Endodermal cell (in vitro differentiated cells): ENCODE measurements at regions not wholly inside any gene's neighbourhood (a gene's known extent, or its start where the extent isn't known, plus 50 kb on each side); places are given as distances from the start of the nearest gene placed in this dataset.
"Not testable (repeated sequence)": the region's sequence is repeated elsewhere in the genome, so short reads cannot be mapped to it uniquely, and the experiment has no call there.

Source experiments
- DNase-seq: peaks from one replicate; pipeline ENCODE4 v3.0.0-alpha.2; 2017
- H3K27ac ChIP-seq: 2 replicates; pipeline ENCODE4 v1.5.1; 2013; ENCODE audit warnings: mild to moderate bottlenecking, low read depth, low read length, moderate library complexity
- H3K27me3 ChIP-seq: 2 replicates; pipeline ENCODE4 v1.6.1; 2013; ENCODE audit warnings: mild to moderate bottlenecking, low read length, moderate library complexity; ENCODE audit not compliant: insufficient read depth, control insufficient read depth, poor library complexity, severe bottlenecking
- H3K36me3 ChIP-seq: 2 replicates; pipeline ENCODE4 v1.7.0; 2013; ENCODE audit warnings: mild to moderate bottlenecking, low read length, moderate library complexity; ENCODE audit not compliant: control insufficient read depth, insufficient read depth
- H3K4me1 ChIP-seq: one replicate; pipeline ENCODE4 v1.7.0; 2013; ENCODE audit warnings: low read length; ENCODE audit not compliant: control insufficient read depth, insufficient read depth
- H3K4me3 ChIP-seq: 2 replicates; pipeline ENCODE4 v1.5.1; 2013; ENCODE audit warnings: mild to moderate bottlenecking, low read length, moderate library complexity
- H3K9ac ChIP-seq: 2 replicates; pipeline ENCODE4 v1.6.1; 2013; ENCODE audit warnings: mild to moderate bottlenecking, low read length, moderate library complexity; ENCODE audit not compliant: poor library complexity, severe bottlenecking; ENCODE audit errors: extremely low read depth
- H3K9me3 ChIP-seq: 2 replicates; pipeline ENCODE4 v1.6.1; 2013; ENCODE audit warnings: mild to moderate bottlenecking, low read length, moderate library complexity; ENCODE audit not compliant: control insufficient read depth
- H3K27ac Mint-ChIP-seq: 2 replicates; pipeline ENCODE4 v1.8.0; 2020; ENCODE audit warnings: mixed read lengths
- H3K27me3 Mint-ChIP-seq: 2 replicates; pipeline ENCODE4 v1.8.0; 2021; ENCODE audit warnings: mild to moderate bottlenecking, mixed read lengths; ENCODE audit not compliant: insufficient read depth
- H3K36me3 Mint-ChIP-seq: 2 replicates; pipeline ENCODE4 v1.8.0; 2020; ENCODE audit warnings: low read depth, mixed read lengths
- H3K4me1 Mint-ChIP-seq: 2 replicates; pipeline ENCODE4 v1.8.0; 2020; ENCODE audit warnings: mixed read lengths
- H3K4me3 Mint-ChIP-seq: 2 replicates; pipeline ENCODE4 v1.8.0; 2020; ENCODE audit warnings: mild to moderate bottlenecking, moderate library complexity, mixed read lengths
- H3K9me3 Mint-ChIP-seq: 2 replicates; pipeline ENCODE4 v1.8.0; 2020; ENCODE audit warnings: mild to moderate bottlenecking, mixed read lengths
- CTCF ChIP-seq: fragments of 200-600 bp; sonication (generic); conservative IDR thresholded peaks from 2 replicates; pipeline ENCODE4 v1.5.0; 2021; ENCODE audit warnings: antibody characterized with exemption, mild to moderate bottlenecking
- WGBS, 2 experiments: methylation state at CpG; one replicate each; pipeline versions ENCODE4 v1.1.5 to v1.1.7; 2013; ENCODE audit warnings: missing lambda C conversion rate in 2 of 2, mixed read lengths in 1 of 2; ENCODE audit not compliant: insufficient coverage in 1 of 2, insufficient read length in 1 of 2; 5-methylcytosine and 5-hydroxymethylcytosine counted together

- Mint-ChIP-seq H3K36me3 (peaks cover 2% of the 10 kb centered on the region), H3K4me1 (peaks cover 4% of the 10 kb centered on the region), H3K27me3 (no peaks in the 10 kb centered on the region), H3K4me3 (no peak overlapping the region), H3K27ac (no peak overlapping the region), H3K9me3 (peaks cover 19% of the 10 kb centered on the region)
- no peak overlapping the region for H3K9ac ChIP-seq
- no peaks in the 10 kb centered on the region for H3K27me3 ChIP-seq
- H3K36me3 ChIP-seq: no peaks in the 10 kb centered on the region
- peaks cover 6% of the 10 kb centered on the region for H3K9me3 ChIP-seq
- no peak for TF ChIP-seq CTCF
- H3K27ac ChIP-seq: no peak overlapping the region
- no peak for DNase-seq
- no peaks in the 10 kb centered on the region for H3K4me1 ChIP-seq
- WGBS, 2 experiments: 91 to 100% methylated on average over 2 to 5 of the region's 6 CpGs
- no peak overlapping the region for H3K4me3 ChIP-seq
These were observed 122.4 kb downstream of the FAM170A start for GRCh38 chr5:119751734-119752094.

- H3K9me3 Mint-ChIP-seq: peaks cover 19% of the 10 kb centered on the region
- no peaks in the 10 kb centered on the region for H3K36me3 ChIP-seq
- peak overlapping the region; percentile 20 for H3K27ac Mint-ChIP-seq
- H3K4me1 Mint-ChIP-seq: peaks cover 4% of the 10 kb centered on the region
- no peaks in the 10 kb centered on the region for H3K27me3 ChIP-seq
- H3K4me1 ChIP-seq: no peaks in the 10 kb centered on the region
- H3K4me3 ChIP-seq: no peak overlapping the region
- WGBS, 2 experiments: 91 to 95% methylated on average over 6 to 8 of the region's 8 CpGs
- no peaks in the 10 kb centered on the region for H3K9me3 ChIP-seq
- TF ChIP-seq CTCF: no peak
- no peak overlapping the region for H3K9ac ChIP-seq
- no peaks in the 10 kb centered on the region for H3K27me3 Mint-ChIP-seq
- no peak overlapping the region for H3K27ac ChIP-seq
- peaks cover 2% of the 10 kb centered on the region for H3K36me3 Mint-ChIP-seq
- peak; percentile 73 for DNase-seq
- no peak overlapping the region for H3K4me3 Mint-ChIP-seq
These were observed 123.8 kb downstream of the FAM170A start for GRCh38 chr5:119752921-119753886.

- H3K4me3 Mint-ChIP-seq, H3K4me3 ChIP-seq, H3K27me3 ChIP-seq, H3K36me3 ChIP-seq, H3K9me3 ChIP-seq, H3K27me3 Mint-ChIP-seq, H3K4me1 Mint-ChIP-seq, H3K9ac ChIP-seq, H3K27ac Mint-ChIP-seq, H3K4me1 ChIP-seq, DNase-seq, H3K36me3 Mint-ChIP-seq, H3K27ac ChIP-seq: not testable (repeated sequence)
- WGBS, 2 experiments: 97 to 100% methylated on average over 4 to 7 of the region's 7 CpGs
- H3K9me3 Mint-ChIP-seq: peaks cover 19% of the 10 kb centered on the region
These were observed 125.5 kb downstream of the FAM170A start for GRCh38 chr5:119754825-119755224.
